Neural progenitor cell (in vitro differentiated cells): ENCODE measurements at regions not wholly inside any gene's neighbourhood (a gene's known extent, or its start where the extent isn't known, plus 50 kb on each side); places are given as distances from the start of the nearest gene placed in this dataset.

Experiments used
- DNase-seq: peaks from one replicate; pipeline ENCODE4 v3.0.0-alpha.2; 2016; ENCODE audit warnings: low spot score
- H2AFZ ChIP-seq: fragments of 200-600 bp; sonication (generic); replicated peaks from 2 replicates; pipeline ENCODE4 v1.6.1; 2016; ENCODE audit warnings: antibody characterized with exemption
- H3F3A ChIP-seq: fragments of 200-600 bp; sonication (generic); 2 replicates; pipeline ENCODE4 v1.6.1; 2016; ENCODE audit warnings: antibody characterized with exemption, low read depth
- H3K27ac ChIP-seq: fragments of 200-600 bp; sonication (generic); 2 replicates; pipeline ENCODE4 v1.5.1; 2016; ENCODE audit warnings: mild to moderate bottlenecking
- H3K27me3 ChIP-seq: fragments of 200-600 bp; sonication (generic); 2 replicates; pipeline ENCODE4 v1.6.1; 2016; ENCODE audit warnings: mild to moderate bottlenecking, moderate library complexity
- H3K36me3 ChIP-seq: fragments of 200-600 bp; sonication (generic); 2 replicates; pipeline ENCODE4 v1.5.1; 2016
- H3K4me1 ChIP-seq: fragments of 200-600 bp; sonication (generic); 2 replicates; pipeline ENCODE4 v1.6.1; 2016; ENCODE audit warnings: mixed run types
- H3K4me2 ChIP-seq: fragments of 200-600 bp; sonication (generic); 2 replicates; pipeline ENCODE4 v1.6.1; 2016
- H3K4me3 ChIP-seq: fragments of 200-600 bp; sonication (generic); 2 replicates; pipeline ENCODE4 v1.5.1; 2016
- H3K79me2 ChIP-seq: fragments of 200-600 bp; sonication (generic); 2 replicates; pipeline ENCODE4 v1.6.1; 2016; ENCODE audit warnings: low read depth
- H3K9ac ChIP-seq: fragments of 200-600 bp; sonication (generic); 2 replicates; pipeline ENCODE4 v1.6.1; 2016
- H3K9me3 ChIP-seq: fragments of 200-600 bp; sonication (generic); 2 replicates; pipeline ENCODE4 v1.5.1; 2016; ENCODE audit warnings: low read depth
- H4K20me1 ChIP-seq: fragments of 200-600 bp; sonication (generic); 2 replicates; pipeline ENCODE4 v1.6.1; 2016; ENCODE audit warnings: low read depth
- H3K27ac Mint-ChIP-seq: 3 replicates; pipeline ENCODE4 v1.8.0; 2021; ENCODE audit warnings: mixed read lengths
- H3K27me3 Mint-ChIP-seq: 2 replicates; pipeline ENCODE4 v1.8.0; 2022; ENCODE audit warnings: low read depth, mild to moderate bottlenecking, inconsistent platforms, moderate library complexity, mixed read lengths; ENCODE audit not compliant: insufficient read depth
- H3K36me3 Mint-ChIP-seq: 3 replicates; pipeline ENCODE4 v1.8.0; 2021; ENCODE audit warnings: mixed read lengths
- H3K4me1 Mint-ChIP-seq: 3 replicates; pipeline ENCODE4 v1.8.0; 2021; ENCODE audit warnings: mixed read lengths
- H3K4me3 Mint-ChIP-seq: 3 replicates; pipeline ENCODE4 v1.8.0; 2021; ENCODE audit warnings: mild to moderate bottlenecking, moderate library complexity, mixed read lengths
- H3K9me3 Mint-ChIP-seq: 3 replicates; pipeline ENCODE4 v1.8.0; 2020; ENCODE audit warnings: mixed read lengths
- CTCF ChIP-seq: fragments of 200-600 bp; sonication (generic); IDR thresholded peaks from 2 replicates; pipeline ENCODE4 v1.5.1; 2017; ENCODE audit warnings: antibody characterized with exemption, mild to moderate bottlenecking
- EZH2 ChIP-seq: fragments of 200-600 bp; sonication (generic); IDR thresholded peaks from 2 replicates; pipeline ENCODE4 v1.6.1; 2017; ENCODE audit warnings: antibody characterized with exemption, mild to moderate bottlenecking, moderate library complexity
- EZH2phosphoT487 ChIP-seq: fragments of 200-600 bp; sonication (generic); IDR thresholded peaks from 2 replicates; pipeline ENCODE4 v1.6.1; 2017; ENCODE audit warnings: antibody characterized with exemption

DNA sequence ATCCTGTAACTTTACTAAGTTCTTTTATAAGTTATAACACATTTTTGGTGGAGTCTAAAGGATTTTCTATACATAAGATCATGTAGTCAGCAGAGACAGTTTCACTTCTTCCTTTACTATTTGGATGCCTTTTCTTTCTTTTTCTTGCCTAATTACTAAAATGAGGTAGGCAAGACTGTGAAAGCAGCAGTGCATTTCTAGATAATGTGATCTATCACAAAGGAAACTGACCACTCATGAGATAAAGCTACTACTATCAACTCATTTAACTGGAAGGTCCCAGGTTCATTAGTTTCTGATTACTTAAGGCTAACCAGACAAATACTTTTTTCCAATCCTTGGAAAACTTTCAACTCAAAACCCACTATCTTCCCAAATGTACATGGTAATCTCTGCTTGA lies 196.2 kb upstream of the E2F8 start:
- Histone ChIP-seq H3F3A (no peaks in the 10 kb centered on the region), H3K4me1 (peaks cover 23% of the 10 kb centered on the region), H3K36me3 (no peaks in the 10 kb centered on the region), H3K4me2 (no peak overlapping the region), H3K9me3 (no peaks in the 10 kb centered on the region), H4K20me1 (no peaks in the 10 kb centered on the region), H3K4me3 (no peak overlapping the region), H3K9ac (no peak overlapping the region), H3K27me3 (no peaks in the 10 kb centered on the region), H2AFZ (no peak overlapping the region), H3K27ac (no peak overlapping the region), H3K79me2 (no peaks in the 10 kb centered on the region)
- Mint-ChIP-seq H3K4me3 (no peak overlapping the region), H3K27me3 (peaks cover 2% of the 10 kb centered on the region), H3K36me3 (peaks cover 3% of the 10 kb centered on the region), H3K4me1 (peaks cover 29% of the 10 kb centered on the region), H3K27ac (no peak overlapping the region), H3K9me3 (peaks cover 8% of the 10 kb centered on the region)
- TF ChIP-seq EZH2phosphoT487 (no peak), EZH2 (no peak), CTCF (no peak)
- DNase-seq, result no peak

GRCh38 chr11:19435306-19435989 lies 194.7 kb upstream of the E2F8 start:
- TF ChIP-seq CTCF, result no peak
- TF ChIP-seq EZH2, result no peak
- no peak for TF ChIP-seq EZH2phosphoT487
- H3K36me3 Mint-ChIP-seq, result peaks cover 3% of the 10 kb centered on the region
- H3K4me3 ChIP-seq, result no peak overlapping the region
- peaks cover 2% of the 10 kb centered on the region for H3K27me3 Mint-ChIP-seq
- H3K4me3 Mint-ChIP-seq, result no peak overlapping the region
- H3K4me1 ChIP-seq, result peaks cover 37% of the 10 kb centered on the region
- no peak for DNase-seq
- H2AFZ ChIP-seq, result no peak overlapping the region
- H3K4me2 ChIP-seq, result no peak overlapping the region
- H3K4me1 Mint-ChIP-seq, result peaks cover 30% of the 10 kb centered on the region
- H3K27ac Mint-ChIP-seq, result no peak overlapping the region
- no peaks in the 10 kb centered on the region for H3K36me3 ChIP-seq
- no peak overlapping the region for H3K9ac ChIP-seq
- no peaks in the 10 kb centered on the region for H4K20me1 ChIP-seq
- H3K9me3 ChIP-seq, result no peaks in the 10 kb centered on the region
- no peak overlapping the region for H3K27ac ChIP-seq
- H3K9me3 Mint-ChIP-seq, result peaks cover 8% of the 10 kb centered on the region
- H3F3A ChIP-seq, result no peaks in the 10 kb centered on the region
- no peaks in the 10 kb centered on the region for H3K27me3 ChIP-seq
- no peaks in the 10 kb centered on the region for H3K79me2 ChIP-seq

DNA sequence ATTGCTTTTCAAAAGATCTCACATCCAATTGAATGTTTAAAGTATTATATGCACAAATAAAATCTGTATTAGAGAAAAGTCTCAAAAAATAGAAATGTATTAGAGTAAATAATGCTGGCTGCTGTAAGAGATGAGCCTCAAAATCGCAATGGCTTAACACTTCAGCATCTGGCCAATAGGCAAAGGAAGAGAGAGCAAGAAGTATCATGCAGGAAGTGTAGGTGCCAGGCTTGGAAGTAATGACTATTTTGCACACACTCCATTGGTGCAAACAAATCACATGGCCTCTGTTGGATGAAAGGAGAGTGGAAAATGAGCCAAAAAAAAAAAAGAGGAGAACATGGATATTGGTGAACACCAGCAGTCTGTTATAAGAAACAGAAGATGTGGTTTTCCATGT lies 193.0 kb upstream of the E2F8 start:
- Mint-ChIP-seq H3K27me3 (peaks cover 2% of the 10 kb centered on the region), H3K4me3 (no peak overlapping the region), H3K36me3 (peaks cover 3% of the 10 kb centered on the region), H3K9me3 (peaks cover 8% of the 10 kb centered on the region), H3K4me1 (peaks cover 39% of the 10 kb centered on the region), H3K27ac (no peak overlapping the region)
- Histone ChIP-seq H4K20me1 (no peaks in the 10 kb centered on the region), H3K4me1 (peaks cover 45% of the 10 kb centered on the region), H3K27me3 (no peaks in the 10 kb centered on the region), H3K9ac (no peak overlapping the region), H3K9me3 (no peaks in the 10 kb centered on the region), H3K4me2 (peak overlapping the region; percentile 65), H3F3A (peaks cover under 1% of the 10 kb centered on the region), H3K4me3 (no peak overlapping the region), H2AFZ (peak overlapping the region; percentile 87), H3K27ac (no peak overlapping the region), H3K79me2 (no peaks in the 10 kb centered on the region), H3K36me3 (no peaks in the 10 kb centered on the region)
- DNase-seq, result no peak
- TF ChIP-seq EZH2phosphoT487 (no peak), EZH2 (no peak), CTCF (no peak)
